NCI-H526 treated with DMSO at 0.1 percent for 48 hours (cell line): ENCODE measurements at regions not wholly inside any gene's neighbourhood (a gene's known extent, or its start where the extent isn't known, plus 50 kb on each side); places are given as distances from the start of the nearest gene placed in this dataset.
A peak's percentile ranks its signal among the peaks of the same experiment; 100 is the strongest.

Experiments
- DNase-seq: peaks from one replicate; lab custom pipeline; 2025; lab: John Stamatoyannopoulos, UW

GRCh38 chr10:120702032-120702431, 149.1 kb upstream of the WDR11 start:
- no peak for DNase-seq

- DNase-seq = no peak
Observed at GRCh38 chr10:120705309-120705708, 145.9 kb upstream of the WDR11 start.

GRCh38 chr10:120710076-120710475, 141.1 kb upstream of the WDR11 start:
- DNase-seq = no peak

GRCh38 chr10:120711860-120712259, 139.3 kb upstream of the WDR11 start:
- no peak for DNase-seq

- no peak for DNase-seq
Observed at GRCh38 chr10:120713573-120714205, 137.5 kb upstream of the WDR11 start.

- no peak for DNase-seq
Observed at GRCh38 chr10:120715171-120715570, 136.0 kb upstream of the WDR11 start.

- no peak for DNase-seq
Observed at GRCh38 chr10:120719333-120719732, 131.8 kb upstream of the WDR11 start.

- no peak for DNase-seq
Observed at GRCh38 chr10:120727001-120727400, 124.2 kb upstream of the WDR11 start.

GRCh38 chr10:120729547-120729946, 121.6 kb upstream of the WDR11 start:
- peak; percentile 58 for DNase-seq

- DNase-seq = no peak
Observed at GRCh38 chr10:120732067-120732466, 119.1 kb upstream of the WDR11 start.

- DNase-seq = no peak
Observed at GRCh38 chr10:120732643-120733313, 118.4 kb upstream of the WDR11 start.

GRCh38 chr10:120734483-120735078, 116.6 kb upstream of the WDR11 start:
- no peak for DNase-seq

- DNase-seq = no peak
Observed at GRCh38 chr10:120735315-120735714, 115.8 kb upstream of the WDR11 start.

- peak; percentile 32 for DNase-seq
Observed at GRCh38 chr10:120735773-120736371, 115.3 kb upstream of the WDR11 start.

- no peak for DNase-seq
Observed at GRCh38 chr10:120736377-120736776, 114.8 kb upstream of the WDR11 start.

GRCh38 chr10:120738658-120739057, 112.5 kb upstream of the WDR11 start:
- DNase-seq = no peak

GRCh38 chr10:120741396-120741795, 109.8 kb upstream of the WDR11 start:
- no peak for DNase-seq

- no peak for DNase-seq
Observed at GRCh38 chr10:120742373-120742772, 108.8 kb upstream of the WDR11 start.

- DNase-seq = no peak
Observed at GRCh38 chr10:120744040-120744439, 107.1 kb upstream of the WDR11 start.

GRCh38 chr10:120746001-120746777, 105.0 kb upstream of the WDR11 start:
- DNase-seq = no peak

- no peak for DNase-seq
Observed at GRCh38 chr10:120748519-120748918, 102.6 kb upstream of the WDR11 start.

GRCh38 chr10:120749072-120749471, 102.1 kb upstream of the WDR11 start:
- DNase-seq = no peak
